22Rv1 (cell line): ENCODE measurements at regions not wholly inside any gene's neighbourhood (a gene's known extent, or its start where the extent isn't known, plus 50 kb on each side); places are given as distances from the start of the nearest gene placed in this dataset.

ENCODE experiments used
- CTCF ChIP-seq: fragments of 450-650 bp; IDR thresholded peaks from 2 replicates; pipeline ENCODE4 v1.5.1; 2017; ENCODE audit warnings: mild to moderate bottlenecking
- ZFX ChIP-seq: fragments of 450-650 bp; IDR thresholded peaks from 2 replicates; pipeline ENCODE4 v1.6.1; 2017; ENCODE audit warnings: antibody characterized with exemption, borderline replicate concordance

GRCh38 chr14:59137256-59137655 is 51.2 kb upstream of the DAAM1 start:
- TF ChIP-seq CTCF: no peak
- no peak for TF ChIP-seq ZFX
